ENCODE measurements at regions not wholly inside any gene's neighbourhood (a gene's known extent, or its start where the extent isn't known, plus 50 kb on each side); places are given as distances from the start of the nearest gene placed in this dataset.

DNA sequence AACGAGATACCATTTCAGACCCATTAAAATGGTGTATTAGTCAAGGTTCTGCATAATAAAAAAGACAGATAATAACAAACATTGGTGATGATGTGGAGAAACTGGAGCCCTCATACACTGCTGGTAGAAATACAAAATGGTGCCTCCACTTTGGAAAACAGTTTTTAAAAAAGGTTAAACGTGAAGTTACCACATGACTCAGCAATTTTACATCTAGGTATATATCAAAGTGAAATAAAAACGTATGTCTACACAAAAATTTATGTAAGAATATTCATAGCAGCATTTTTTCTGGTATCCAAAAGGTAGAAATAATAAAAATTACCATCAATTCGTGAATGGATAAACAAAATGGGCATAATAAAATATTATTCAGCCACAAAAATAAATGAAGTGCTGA, 519.8 kb downstream of the TLE4 start:
- ATAC-seq: no peak
- H3K9me3 ChIP-seq (ENCODE audit: control insufficient read depth, insufficient read depth, low read depth, low read length): no peaks in the 10 kb centered on the region
- ChIA-PET CTCF (no interaction called here), POLR2A (no interaction called here)
- TF ChIP-seq POLR2AphosphoS5 (IDR thresholded peaks at IDR 0.05; ENCODE audit: low read depth, low read length) (no peak), TCF7L2 (IDR thresholded peaks at IDR 0.05; ENCODE audit: low read depth, low read length) (no peak)
- TF ChIP-seq, protein P1, sequence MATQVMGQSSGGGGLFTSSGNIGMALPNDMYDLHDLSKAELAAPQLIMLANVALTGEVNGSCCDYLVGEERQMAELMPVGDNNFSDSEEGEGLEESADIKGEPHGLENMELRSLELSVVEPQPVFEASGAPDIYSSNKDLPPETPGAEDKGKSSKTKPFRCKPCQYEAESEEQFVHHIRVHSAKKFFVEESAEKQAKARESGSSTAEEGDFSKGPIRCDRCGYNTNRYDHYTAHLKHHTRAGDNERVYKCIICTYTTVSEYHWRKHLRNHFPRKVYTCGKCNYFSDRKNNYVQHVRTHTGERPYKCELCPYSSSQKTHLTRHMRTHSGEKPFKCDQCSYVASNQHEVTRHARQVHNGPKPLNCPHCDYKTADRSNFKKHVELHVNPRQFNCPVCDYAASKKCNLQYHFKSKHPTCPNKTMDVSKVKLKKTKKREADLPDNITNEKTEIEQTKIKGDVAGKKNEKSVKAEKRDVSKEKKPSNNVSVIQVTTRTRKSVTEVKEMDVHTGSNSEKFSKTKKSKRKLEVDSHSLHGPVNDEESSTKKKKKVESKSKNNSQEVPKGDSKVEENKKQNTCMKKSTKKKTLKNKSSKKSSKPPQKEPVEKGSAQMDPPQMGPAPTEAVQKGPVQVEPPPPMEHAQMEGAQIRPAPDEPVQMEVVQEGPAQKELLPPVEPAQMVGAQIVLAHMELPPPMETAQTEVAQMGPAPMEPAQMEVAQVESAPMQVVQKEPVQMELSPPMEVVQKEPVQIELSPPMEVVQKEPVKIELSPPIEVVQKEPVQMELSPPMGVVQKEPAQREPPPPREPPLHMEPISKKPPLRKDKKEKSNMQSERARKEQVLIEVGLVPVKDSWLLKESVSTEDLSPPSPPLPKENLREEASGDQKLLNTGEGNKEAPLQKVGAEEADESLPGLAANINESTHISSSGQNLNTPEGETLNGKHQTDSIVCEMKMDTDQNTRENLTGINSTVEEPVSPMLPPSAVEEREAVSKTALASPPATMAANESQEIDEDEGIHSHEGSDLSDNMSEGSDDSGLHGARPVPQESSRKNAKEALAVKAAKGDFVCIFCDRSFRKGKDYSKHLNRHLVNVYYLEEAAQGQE (IDR thresholded peaks at IDR 0.05; ENCODE audit: insufficient read depth in 1 of 2, low read depth in 2 of 2, low read length in 1 of 2): no peak
- H3K4me1 ChIP-seq (ENCODE audit: control insufficient read depth, insufficient read depth, low read length): no peaks in the 10 kb centered on the region
- in situ Hi-C loops (cut with HindIII; ENCODE audit: low pct_unique_long_range_greater_than_20kb, low sequenced_read_pairs): no loop called here
- no TSS peak for BruUV-seq (replicated peaks)
- no peaks in the 10 kb centered on the region for H3K36me3 ChIP-seq (ENCODE audit: control insufficient read depth, insufficient read depth, low read length)
- intact Hi-C loops (cut with micrococcal nuclease; ENCODE audit: unreplicated experiment): no loop called here
- no peaks in the 10 kb centered on the region for H3K27me3 ChIP-seq (ENCODE audit: control insufficient read depth, insufficient read depth, low read length)
- H3K4me3 ChIP-seq (ENCODE audit: low read depth in 2 of 2, low read length in 2 of 2): no peak overlapping the region
- no peak for DNase-seq (ENCODE audit: low read depth, low spot score)
- H3K27ac ChIP-seq (ENCODE audit: low read length): no peak overlapping the region

DNA sequence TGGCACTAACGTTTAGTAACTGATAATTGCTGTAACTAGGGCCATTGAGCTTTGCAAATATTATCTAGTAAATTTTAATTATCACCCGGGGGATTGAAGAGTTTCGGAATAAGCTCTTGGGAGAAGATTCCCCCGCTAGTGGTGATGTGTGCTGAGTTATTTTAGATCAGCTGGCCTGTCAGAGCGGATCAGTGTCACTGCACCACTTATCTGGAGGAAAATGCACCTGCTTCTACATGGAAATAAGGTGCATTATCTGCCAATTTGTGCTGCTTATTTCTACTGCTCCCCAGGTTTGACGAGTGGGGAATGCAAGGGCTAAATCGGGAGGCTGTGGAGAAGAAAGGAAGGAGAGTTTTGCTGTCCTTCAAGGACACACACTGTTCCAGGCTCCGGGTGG, 518.6 kb downstream of the TLE4 start:
- in situ Hi-C loops (cut with HindIII; ENCODE audit: low pct_unique_long_range_greater_than_20kb, low sequenced_read_pairs): no loop called here
- DNase-seq (ENCODE audit: low read depth, low spot score): no peak
- CTCF ChIA-PET: no interaction called here
- Histone ChIP-seq H3K36me3 (ENCODE audit: control insufficient read depth, insufficient read depth, low read length) (no peaks in the 10 kb centered on the region), H3K4me1 (ENCODE audit: control insufficient read depth, insufficient read depth, low read length) (no peaks in the 10 kb centered on the region), H3K9me3 (ENCODE audit: control insufficient read depth, insufficient read depth, low read depth, low read length) (no peaks in the 10 kb centered on the region), H3K27me3 (ENCODE audit: control insufficient read depth, insufficient read depth, low read length) (no peaks in the 10 kb centered on the region), H3K4me3 (ENCODE audit: low read depth in 2 of 2, low read length in 2 of 2) (no peak overlapping the region), H3K27ac (ENCODE audit: low read length) (no peak overlapping the region)
- TF ChIP-seq, protein P1 (IDR thresholded peaks at IDR 0.05; ENCODE audit: insufficient read depth in 1 of 2, low read depth in 2 of 2, low read length in 1 of 2): no peak
- TF ChIP-seq SIN3A (IDR thresholded peaks at IDR 0.05; ENCODE audit: borderline replicate concordance, insufficient read depth, low read depth, low read length) (no peak), TCF7L2 (IDR thresholded peaks at IDR 0.05; ENCODE audit: low read depth, low read length) (no peak), POLR2AphosphoS5 (IDR thresholded peaks at IDR 0.05; ENCODE audit: low read depth, low read length) (no peak)
- TF ChIP-seq, protein P2, sequence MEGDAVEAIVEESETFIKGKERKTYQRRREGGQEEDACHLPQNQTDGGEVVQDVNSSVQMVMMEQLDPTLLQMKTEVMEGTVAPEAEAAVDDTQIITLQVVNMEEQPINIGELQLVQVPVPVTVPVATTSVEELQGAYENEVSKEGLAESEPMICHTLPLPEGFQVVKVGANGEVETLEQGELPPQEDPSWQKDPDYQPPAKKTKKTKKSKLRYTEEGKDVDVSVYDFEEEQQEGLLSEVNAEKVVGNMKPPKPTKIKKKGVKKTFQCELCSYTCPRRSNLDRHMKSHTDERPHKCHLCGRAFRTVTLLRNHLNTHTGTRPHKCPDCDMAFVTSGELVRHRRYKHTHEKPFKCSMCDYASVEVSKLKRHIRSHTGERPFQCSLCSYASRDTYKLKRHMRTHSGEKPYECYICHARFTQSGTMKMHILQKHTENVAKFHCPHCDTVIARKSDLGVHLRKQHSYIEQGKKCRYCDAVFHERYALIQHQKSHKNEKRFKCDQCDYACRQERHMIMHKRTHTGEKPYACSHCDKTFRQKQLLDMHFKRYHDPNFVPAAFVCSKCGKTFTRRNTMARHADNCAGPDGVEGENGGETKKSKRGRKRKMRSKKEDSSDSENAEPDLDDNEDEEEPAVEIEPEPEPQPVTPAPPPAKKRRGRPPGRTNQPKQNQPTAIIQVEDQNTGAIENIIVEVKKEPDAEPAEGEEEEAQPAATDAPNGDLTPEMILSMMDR (IDR thresholded peaks at IDR 0.05): no peak
- no TSS peak for BruUV-seq (replicated peaks)
- ATAC-seq: no peak
- intact Hi-C loops (cut with micrococcal nuclease; ENCODE audit: unreplicated experiment): no loop called here
- POLR2A ChIA-PET: no interaction called here

Measured in Panc1 (cell line).